ENCODE measurements at regions not wholly inside any gene's neighbourhood (a gene's known extent, or its start where the extent isn't known, plus 50 kb on each side); places are given as distances from the start of the nearest gene placed in this dataset.

DNA sequence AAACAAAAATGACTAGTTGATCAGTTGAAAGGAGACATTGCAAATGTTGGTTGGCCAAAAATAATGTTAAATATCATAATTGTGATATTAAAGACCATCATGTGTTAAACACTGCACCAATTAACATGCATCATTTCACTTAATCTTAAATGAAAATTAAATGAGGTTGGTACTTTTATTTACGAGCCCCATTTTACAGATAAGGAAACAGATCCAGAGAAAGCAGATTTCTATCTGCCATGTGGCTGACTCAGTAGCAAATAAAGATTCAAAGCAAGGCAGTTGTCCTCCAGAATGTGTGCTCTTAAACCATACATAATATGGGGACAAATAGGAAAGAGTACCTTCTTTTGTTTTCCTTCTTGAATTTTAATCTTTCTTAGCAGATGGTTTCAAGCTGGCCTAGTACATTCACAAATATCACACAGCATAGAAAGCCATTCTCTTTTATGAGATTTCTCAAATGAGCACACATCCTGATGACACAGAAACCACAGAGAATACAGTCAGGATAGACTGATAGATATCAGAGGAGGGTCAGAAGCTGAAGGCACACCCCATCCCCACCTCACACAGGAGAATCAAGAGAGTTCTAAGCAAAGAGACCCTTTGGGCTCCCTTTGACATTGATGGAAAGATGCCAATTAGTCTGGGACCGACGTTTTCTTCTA is 647.9 kb upstream of the CAMK1G start:
- H3K36me3 ChIP-seq (ENCODE audit: control insufficient read depth in 2 of 2, insufficient read depth in 2 of 2, low read length in 2 of 2) = no peaks in the 10 kb centered on the region
- no peaks in the 10 kb centered on the region for H3K4me1 ChIP-seq (ENCODE audit: control insufficient read depth, insufficient read depth, low read length)
- H3K27me3 ChIP-seq (ENCODE audit: control insufficient read depth in 1 of 2, insufficient read depth in 2 of 2, low read length in 2 of 2) = no peaks in the 10 kb centered on the region
- H3K9me3 ChIP-seq (ENCODE audit: control insufficient read depth in 2 of 2, low read length in 2 of 2) = no peaks in the 10 kb centered on the region
- no peak overlapping the region for H3K27ac ChIP-seq (ENCODE audit: low read length)
- H3K9ac ChIP-seq (ENCODE audit: low read length in 2 of 2) = no peak overlapping the region
- no peak overlapping the region for H3K4me3 ChIP-seq (ENCODE audit: low read length in 2 of 2)

DNA sequence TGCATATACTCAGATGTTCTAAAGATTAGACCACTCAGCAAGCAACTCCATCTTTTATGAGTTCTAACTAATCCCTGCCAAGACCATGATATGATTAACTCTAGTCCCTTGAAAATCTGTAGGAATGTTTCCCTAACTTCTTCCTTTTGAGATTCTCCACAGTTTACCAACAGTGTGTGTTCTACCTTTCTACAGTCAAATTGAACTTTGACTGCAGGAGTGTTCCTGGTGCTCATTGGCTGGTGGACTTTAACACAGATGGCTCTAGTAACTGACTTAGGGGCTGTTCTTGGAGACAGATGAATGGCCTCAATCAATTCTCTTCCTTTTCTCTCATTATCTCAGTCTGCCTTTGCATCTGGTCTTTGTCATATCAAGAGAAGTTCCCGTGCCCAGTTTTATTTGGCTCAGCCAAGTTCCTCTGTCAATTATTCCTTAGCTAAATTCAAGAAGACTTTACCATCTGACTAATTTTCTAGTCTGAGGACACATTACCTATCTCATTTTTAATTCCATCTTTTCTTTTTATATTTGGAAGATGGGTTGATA is 643.9 kb upstream of the CAMK1G start:
- H3K9me3 ChIP-seq (ENCODE audit: control insufficient read depth in 2 of 2, low read length in 2 of 2) = no peaks in the 10 kb centered on the region
- H3K4me1 ChIP-seq (ENCODE audit: control insufficient read depth, insufficient read depth, low read length) = no peaks in the 10 kb centered on the region
- H3K4me3 ChIP-seq (ENCODE audit: low read length in 2 of 2) = no peak overlapping the region
- H3K36me3 ChIP-seq (ENCODE audit: control insufficient read depth in 2 of 2, insufficient read depth in 2 of 2, low read length in 2 of 2) = no peaks in the 10 kb centered on the region
- H3K9ac ChIP-seq (ENCODE audit: low read length in 2 of 2) = no peak overlapping the region
- no peaks in the 10 kb centered on the region for H3K27me3 ChIP-seq (ENCODE audit: control insufficient read depth in 1 of 2, insufficient read depth in 2 of 2, low read length in 2 of 2)
- H3K27ac ChIP-seq (ENCODE audit: low read length) = no peak overlapping the region

GRCh38 chr1:208942394-208943130 is 641.0 kb upstream of the CAMK1G start:
- Histone ChIP-seq H3K4me3 (ENCODE audit: low read length in 2 of 2) (no peak overlapping the region), H3K27me3 (ENCODE audit: control insufficient read depth in 1 of 2, insufficient read depth in 2 of 2, low read length in 2 of 2) (no peaks in the 10 kb centered on the region), H3K9ac (ENCODE audit: low read length in 2 of 2) (no peak overlapping the region), H3K4me1 (ENCODE audit: control insufficient read depth, insufficient read depth, low read length) (no peaks in the 10 kb centered on the region), H3K9me3 (ENCODE audit: control insufficient read depth in 2 of 2, low read length in 2 of 2) (no peaks in the 10 kb centered on the region), H3K36me3 (ENCODE audit: control insufficient read depth in 2 of 2, insufficient read depth in 2 of 2, low read length in 2 of 2) (no peaks in the 10 kb centered on the region), H3K27ac (ENCODE audit: low read length) (no peak overlapping the region)

GRCh38 chr1:208943291-208943690 is 640.2 kb upstream of the CAMK1G start:
- H3K4me3 ChIP-seq (ENCODE audit: low read length in 2 of 2) = no peak overlapping the region
- H3K9me3 ChIP-seq (ENCODE audit: control insufficient read depth in 2 of 2, low read length in 2 of 2) = no peaks in the 10 kb centered on the region
- no peaks in the 10 kb centered on the region for H3K4me1 ChIP-seq (ENCODE audit: control insufficient read depth, insufficient read depth, low read length)
- H3K27me3 ChIP-seq (ENCODE audit: control insufficient read depth in 1 of 2, insufficient read depth in 2 of 2, low read length in 2 of 2) = no peaks in the 10 kb centered on the region
- no peak overlapping the region for H3K9ac ChIP-seq (ENCODE audit: low read length in 2 of 2)
- H3K36me3 ChIP-seq (ENCODE audit: control insufficient read depth in 2 of 2, insufficient read depth in 2 of 2, low read length in 2 of 2) = no peaks in the 10 kb centered on the region
- H3K27ac ChIP-seq (ENCODE audit: low read length) = no peak overlapping the region

- Histone ChIP-seq H3K4me1 (ENCODE audit: control insufficient read depth, insufficient read depth, low read length) (no peaks in the 10 kb centered on the region), H3K27ac (ENCODE audit: low read length) (no peak overlapping the region), H3K9ac (ENCODE audit: low read length in 2 of 2) (no peak overlapping the region), H3K36me3 (ENCODE audit: control insufficient read depth in 2 of 2, insufficient read depth in 2 of 2, low read length in 2 of 2) (no peaks in the 10 kb centered on the region), H3K27me3 (ENCODE audit: control insufficient read depth in 1 of 2, insufficient read depth in 2 of 2, low read length in 2 of 2) (no peaks in the 10 kb centered on the region), H3K9me3 (ENCODE audit: control insufficient read depth in 2 of 2, low read length in 2 of 2) (no peaks in the 10 kb centered on the region), H3K4me3 (ENCODE audit: low read length in 2 of 2) (no peak overlapping the region)
Observed at GRCh38 chr1:208944981-208945451, 638.5 kb upstream of the CAMK1G start.

DNA sequence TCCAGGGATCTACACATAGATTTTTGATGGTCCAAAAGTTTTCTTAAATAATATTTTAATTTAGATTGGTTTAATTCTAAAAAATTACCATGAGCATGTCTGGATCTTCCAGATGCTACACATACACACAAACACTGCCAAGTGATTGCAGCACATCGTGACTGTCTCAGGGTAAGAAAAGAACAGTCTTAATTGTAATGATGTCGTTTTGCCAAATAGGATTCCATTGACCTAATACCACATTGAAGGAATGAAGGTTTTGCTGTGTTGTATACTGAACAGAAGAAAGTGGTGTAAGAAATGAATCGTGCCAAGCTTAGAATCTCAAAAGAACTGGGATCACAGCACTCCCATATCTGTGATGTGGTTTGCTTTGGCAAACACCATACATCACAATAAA is 633.3 kb upstream of the CAMK1G start:
- Histone ChIP-seq H3K9me3 (ENCODE audit: control insufficient read depth in 2 of 2, low read length in 2 of 2) (no peaks in the 10 kb centered on the region), H3K27me3 (ENCODE audit: control insufficient read depth in 1 of 2, insufficient read depth in 2 of 2, low read length in 2 of 2) (no peaks in the 10 kb centered on the region), H3K4me1 (ENCODE audit: control insufficient read depth, insufficient read depth, low read length) (no peaks in the 10 kb centered on the region), H3K4me3 (ENCODE audit: low read length in 2 of 2) (no peak overlapping the region), H3K9ac (ENCODE audit: low read length in 2 of 2) (no peak overlapping the region), H3K27ac (ENCODE audit: low read length) (no peak overlapping the region), H3K36me3 (ENCODE audit: control insufficient read depth in 2 of 2, insufficient read depth in 2 of 2, low read length in 2 of 2) (no peaks in the 10 kb centered on the region)

- H3K9me3 ChIP-seq (ENCODE audit: control insufficient read depth in 2 of 2, low read length in 2 of 2) = no peaks in the 10 kb centered on the region
- H3K4me3 ChIP-seq (ENCODE audit: low read length in 2 of 2) = no peak overlapping the region
- H3K4me1 ChIP-seq (ENCODE audit: control insufficient read depth, insufficient read depth, low read length) = no peaks in the 10 kb centered on the region
- no peaks in the 10 kb centered on the region for H3K27me3 ChIP-seq (ENCODE audit: control insufficient read depth in 1 of 2, insufficient read depth in 2 of 2, low read length in 2 of 2)
- no peak overlapping the region for H3K27ac ChIP-seq (ENCODE audit: low read length)
- no peaks in the 10 kb centered on the region for H3K36me3 ChIP-seq (ENCODE audit: control insufficient read depth in 2 of 2, insufficient read depth in 2 of 2, low read length in 2 of 2)
- H3K9ac ChIP-seq (ENCODE audit: low read length in 2 of 2) = no peak overlapping the region
Observed at GRCh38 chr1:208951026-208951525, 632.4 kb upstream of the CAMK1G start.

DNA sequence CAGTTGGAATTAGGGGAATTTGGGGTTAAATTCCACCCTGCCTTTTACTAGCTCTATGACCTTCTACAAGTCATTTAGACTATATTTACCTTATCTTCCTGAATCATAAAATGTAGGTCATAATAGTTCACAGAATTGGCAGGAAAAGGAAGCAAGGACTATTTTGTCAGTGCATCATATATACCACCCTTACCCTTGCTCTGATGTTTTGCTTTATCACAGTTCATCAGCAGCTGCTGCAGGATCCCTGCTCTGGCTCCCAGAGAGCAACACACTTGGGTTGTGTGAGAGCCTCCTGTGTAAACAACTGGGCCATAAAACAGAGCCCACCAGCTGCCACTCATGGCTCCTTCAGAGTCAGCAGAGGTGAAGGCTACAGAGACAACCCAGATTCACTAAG is 631.6 kb upstream of the CAMK1G start:
- Histone ChIP-seq H3K4me1 (ENCODE audit: control insufficient read depth, insufficient read depth, low read length) (no peaks in the 10 kb centered on the region), H3K9me3 (ENCODE audit: control insufficient read depth in 2 of 2, low read length in 2 of 2) (no peaks in the 10 kb centered on the region), H3K27me3 (ENCODE audit: control insufficient read depth in 1 of 2, insufficient read depth in 2 of 2, low read length in 2 of 2) (no peaks in the 10 kb centered on the region), H3K9ac (ENCODE audit: low read length in 2 of 2) (no peak overlapping the region), H3K4me3 (ENCODE audit: low read length in 2 of 2) (no peak overlapping the region), H3K36me3 (ENCODE audit: control insufficient read depth in 2 of 2, insufficient read depth in 2 of 2, low read length in 2 of 2) (no peaks in the 10 kb centered on the region), H3K27ac (ENCODE audit: low read length) (no peak overlapping the region)

DNA sequence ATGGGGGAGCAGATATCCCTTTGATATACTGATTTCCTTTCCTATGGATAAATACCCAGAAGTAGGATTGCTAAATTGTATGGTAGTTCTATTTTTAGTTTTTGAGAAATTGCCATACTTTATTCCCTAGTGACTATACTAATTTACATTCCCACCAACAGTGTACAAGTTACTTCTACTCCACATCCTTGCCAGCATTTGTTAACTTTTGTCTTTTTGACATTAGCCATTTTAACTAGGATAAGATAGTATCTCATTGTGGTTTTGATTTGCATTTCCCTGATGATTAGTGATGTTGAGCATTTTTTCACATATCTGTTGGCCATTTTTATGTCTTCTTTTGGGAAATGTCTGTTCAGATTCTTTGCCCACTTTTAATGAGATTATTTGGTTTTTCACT is 620.6 kb upstream of the CAMK1G start:
- no peak overlapping the region for H3K27ac ChIP-seq (ENCODE audit: low read length)
- H3K27me3 ChIP-seq (ENCODE audit: control insufficient read depth in 1 of 2, insufficient read depth in 2 of 2, low read length in 2 of 2) = no peaks in the 10 kb centered on the region
- H3K4me3 ChIP-seq (ENCODE audit: low read length in 2 of 2) = no peak overlapping the region

DNA sequence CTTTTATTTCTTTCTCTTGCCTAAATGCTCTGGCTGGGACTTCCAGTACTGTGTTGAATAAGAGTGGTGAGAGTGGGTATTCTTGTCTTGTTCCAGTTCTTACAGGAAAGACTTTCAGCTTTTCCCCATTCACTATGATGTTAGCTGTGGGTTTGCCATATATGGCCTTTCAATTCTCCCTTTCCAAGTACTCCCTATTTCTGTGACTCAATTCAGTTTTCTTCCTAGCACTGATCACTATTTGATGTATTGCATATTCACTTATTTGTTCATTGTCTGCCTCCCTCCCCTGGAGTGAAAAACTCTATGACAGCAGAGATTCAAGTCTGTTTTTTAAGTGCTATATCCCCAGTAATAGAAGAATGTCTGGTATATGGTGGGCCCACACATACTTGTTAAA is 618.2 kb upstream of the CAMK1G start:
- no peaks in the 10 kb centered on the region for H3K27me3 ChIP-seq (ENCODE audit: control insufficient read depth in 1 of 2, insufficient read depth in 2 of 2, low read length in 2 of 2)
- H3K9ac ChIP-seq (ENCODE audit: low read length in 2 of 2) = no peak overlapping the region
- H3K36me3 ChIP-seq (ENCODE audit: control insufficient read depth in 2 of 2, insufficient read depth in 2 of 2, low read length in 2 of 2) = no peaks in the 10 kb centered on the region
- H3K4me3 ChIP-seq (ENCODE audit: low read length in 2 of 2) = no peak overlapping the region
- no peak overlapping the region for H3K27ac ChIP-seq (ENCODE audit: low read length)
- H3K9me3 ChIP-seq (ENCODE audit: control insufficient read depth in 2 of 2, low read length in 2 of 2) = no peaks in the 10 kb centered on the region
- no peaks in the 10 kb centered on the region for H3K4me1 ChIP-seq (ENCODE audit: control insufficient read depth, insufficient read depth, low read length)

More for the DNA sequence above, 620.6 kb upstream of the CAMK1G start:
- H3K9ac ChIP-seq (ENCODE audit: low read length in 2 of 2) = no peak overlapping the region
- no peaks in the 10 kb centered on the region for H3K4me1 ChIP-seq (ENCODE audit: control insufficient read depth, insufficient read depth, low read length)
- H3K9me3 ChIP-seq (ENCODE audit: control insufficient read depth in 2 of 2, low read length in 2 of 2) = peaks cover 2 to 7% of the 10 kb centered on the region in 2 donors
- no peaks in the 10 kb centered on the region for H3K36me3 ChIP-seq (ENCODE audit: control insufficient read depth in 2 of 2, insufficient read depth in 2 of 2, low read length in 2 of 2)

- Histone ChIP-seq H3K27ac (ENCODE audit: low read length) (no peak overlapping the region), H3K4me1 (ENCODE audit: control insufficient read depth, insufficient read depth, low read length) (no peaks in the 10 kb centered on the region), H3K9me3 (ENCODE audit: control insufficient read depth in 2 of 2, low read length in 2 of 2) (no peaks in the 10 kb centered on the region), H3K9ac (ENCODE audit: low read length in 2 of 2) (no peak overlapping the region), H3K27me3 (ENCODE audit: control insufficient read depth in 1 of 2, insufficient read depth in 2 of 2, low read length in 2 of 2) (no peaks in the 10 kb centered on the region), H3K36me3 (ENCODE audit: control insufficient read depth in 2 of 2, insufficient read depth in 2 of 2, low read length in 2 of 2) (no peaks in the 10 kb centered on the region), H3K4me3 (ENCODE audit: low read length in 2 of 2) (no peak overlapping the region)
Observed at GRCh38 chr1:208967334-208967733, 616.2 kb upstream of the CAMK1G start.

All from stomach smooth muscle (tissue), 2 donors.